GM18502 (cell line): ENCODE measurements at regions not wholly inside any gene's neighbourhood (a gene's known extent, or its start where the extent isn't known, plus 50 kb on each side); places are given as distances from the start of the nearest gene placed in this dataset.

Experiments
- ATAC-seq: cut with Tn5 transposase; IDR thresholded peaks from one replicate; pipeline ENCODE4 v1.9.1; 2021; ENCODE audit warnings: mild to moderate bottlenecking; ENCODE audit not compliant: unreplicated experiment, poor library complexity

GRCh38 chr17:79362772-79363305 is 248.0 kb downstream of the RBFOX3 start:
- no peak for ATAC-seq

DNA sequence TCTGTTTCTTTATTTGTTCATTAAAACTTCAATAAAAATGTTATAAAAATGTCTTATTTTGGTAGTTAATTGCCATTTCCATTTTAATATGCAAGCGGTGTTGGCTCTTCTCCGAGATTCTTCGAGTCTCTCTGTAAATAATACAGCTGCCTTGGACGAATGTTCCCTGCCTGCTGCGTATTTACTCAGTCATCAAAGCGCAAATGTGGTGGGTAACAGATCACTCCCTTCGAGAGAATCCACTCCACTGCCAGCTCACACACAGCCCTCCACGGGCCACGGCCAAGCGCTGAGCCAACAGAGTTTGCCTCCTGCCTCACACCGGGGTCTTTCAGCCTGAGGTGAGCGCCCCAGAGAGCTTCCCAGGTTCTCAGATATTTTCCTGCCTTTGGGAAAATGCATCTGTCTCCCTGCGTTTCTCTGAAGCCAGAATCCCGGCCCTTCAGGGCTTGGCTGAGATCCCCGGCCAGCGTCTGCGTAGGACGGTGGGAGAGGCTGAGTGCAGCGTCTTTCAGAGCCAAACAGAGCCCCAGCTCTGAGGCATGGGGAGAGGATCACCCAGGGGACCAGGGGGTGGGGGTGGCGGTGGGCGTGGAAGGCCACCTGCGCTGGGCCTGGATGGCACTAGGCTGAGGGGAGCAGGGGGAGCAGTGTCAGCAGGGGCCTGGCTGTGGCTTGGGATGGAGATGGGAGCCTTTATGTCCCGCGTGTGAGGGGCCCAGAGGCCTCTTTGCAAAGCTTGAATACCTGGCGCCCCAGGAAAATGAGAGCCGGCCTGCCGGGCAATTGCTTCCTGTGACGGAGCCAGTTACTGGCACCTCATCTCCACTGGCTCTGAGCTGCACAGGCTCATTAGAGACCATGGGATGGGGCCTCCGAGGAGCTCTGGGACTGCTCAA is 248.7 kb downstream of the RBFOX3 start:
- ATAC-seq: no peak

GRCh38 chr17:79361221-79361734 is 249.6 kb downstream of the RBFOX3 start:
- ATAC-seq: no peak

DNA sequence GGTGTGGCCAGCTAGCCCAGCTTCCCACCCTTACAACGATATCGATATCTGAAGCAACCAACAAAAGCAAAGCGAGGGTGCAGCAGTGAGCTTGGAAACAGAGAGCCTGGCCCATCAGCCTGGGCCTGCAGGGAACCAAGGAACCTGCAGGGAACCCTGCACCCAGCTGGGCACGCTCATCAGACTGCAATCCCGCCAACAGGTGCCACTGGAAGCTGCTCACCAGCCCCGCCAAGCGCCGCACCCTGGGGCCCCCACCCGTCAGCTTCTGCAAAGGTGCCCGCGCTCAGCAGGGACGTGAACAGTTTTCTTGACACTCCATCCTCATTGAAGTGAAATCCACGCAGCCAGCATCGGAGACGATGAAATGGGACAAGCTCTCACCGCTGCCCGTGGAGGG is 250.7 kb downstream of the RBFOX3 start:
- ATAC-seq: no peak

DNA sequence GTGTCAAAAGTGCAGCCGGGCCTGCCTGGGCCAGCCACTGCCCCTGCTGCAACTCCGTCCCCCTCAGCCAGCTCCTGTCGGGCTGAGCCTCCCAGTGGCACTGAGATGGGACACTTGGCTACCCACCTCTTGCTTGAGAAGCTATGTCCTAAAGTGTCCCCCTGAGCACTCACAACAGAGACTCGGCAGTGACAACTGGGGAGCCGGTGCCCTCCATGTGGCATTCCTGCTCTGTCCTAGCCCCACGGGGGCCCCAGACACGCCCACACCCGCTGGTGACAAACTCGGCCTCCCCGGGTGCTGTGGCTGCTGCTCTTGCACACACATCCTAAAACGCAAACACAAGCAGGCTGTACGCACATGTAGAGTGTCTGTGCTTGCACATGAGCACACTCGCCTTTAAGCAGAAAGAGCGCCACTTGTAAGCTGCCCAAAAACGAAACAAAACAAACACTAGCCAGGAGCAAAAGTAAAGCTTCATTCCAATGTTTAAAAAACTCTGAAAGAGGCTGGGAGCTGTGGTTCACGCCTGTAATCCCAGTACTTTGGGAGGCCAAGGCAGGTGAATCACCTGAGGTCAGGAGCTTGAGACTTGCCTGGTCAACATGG is 253.9 kb downstream of the RBFOX3 start:
- ATAC-seq: no peak

DNA sequence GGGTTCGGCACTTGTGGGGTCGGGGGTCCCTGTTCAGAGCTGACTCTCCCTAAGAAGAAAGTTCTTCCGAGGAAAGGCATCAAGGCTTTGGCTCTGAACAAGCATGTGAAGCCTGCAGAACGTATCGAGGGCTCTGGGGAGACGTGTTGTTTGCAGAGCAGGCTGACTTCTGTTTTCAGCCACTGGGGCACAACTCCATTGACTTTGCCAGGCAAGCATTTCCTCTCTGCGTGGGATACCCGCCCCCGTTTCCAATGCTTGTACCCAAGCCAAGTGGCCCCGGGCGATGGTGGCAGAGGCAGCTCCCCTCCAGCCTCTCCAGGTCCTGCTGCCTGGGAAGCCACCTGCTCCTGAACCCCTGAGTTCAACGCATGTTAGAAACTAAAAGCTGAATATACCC is 255.7 kb downstream of the RBFOX3 start:
- no peak for ATAC-seq

GRCh38 chr17:79354173-79354820 is 256.6 kb downstream of the RBFOX3 start:
- no peak for ATAC-seq

GRCh38 chr17:79353548-79353947 is 257.3 kb downstream of the RBFOX3 start:
- ATAC-seq: no peak

DNA sequence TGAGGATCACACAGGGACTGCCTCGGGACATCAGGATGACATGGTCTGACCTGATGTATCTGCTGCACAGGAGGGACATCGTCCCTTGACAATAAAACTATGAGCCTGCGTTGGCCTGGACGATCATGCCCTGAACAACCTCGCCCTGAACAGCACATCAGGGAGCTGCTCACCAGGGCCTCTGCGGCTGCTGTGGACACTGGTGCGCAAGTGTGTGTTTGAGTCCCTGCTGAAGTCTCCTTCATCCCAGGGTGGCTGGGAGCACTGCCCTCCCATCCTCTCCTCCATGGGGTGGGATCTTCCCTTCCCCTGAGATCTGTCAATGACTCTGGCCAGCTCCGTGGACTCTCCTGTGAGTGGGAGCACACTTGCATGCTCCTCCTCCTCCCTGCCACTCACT is 257.8 kb downstream of the RBFOX3 start:
- ATAC-seq: no peak

GRCh38 chr17:79350533-79350932 is 260.3 kb downstream of the RBFOX3 start:
- no peak for ATAC-seq

DNA sequence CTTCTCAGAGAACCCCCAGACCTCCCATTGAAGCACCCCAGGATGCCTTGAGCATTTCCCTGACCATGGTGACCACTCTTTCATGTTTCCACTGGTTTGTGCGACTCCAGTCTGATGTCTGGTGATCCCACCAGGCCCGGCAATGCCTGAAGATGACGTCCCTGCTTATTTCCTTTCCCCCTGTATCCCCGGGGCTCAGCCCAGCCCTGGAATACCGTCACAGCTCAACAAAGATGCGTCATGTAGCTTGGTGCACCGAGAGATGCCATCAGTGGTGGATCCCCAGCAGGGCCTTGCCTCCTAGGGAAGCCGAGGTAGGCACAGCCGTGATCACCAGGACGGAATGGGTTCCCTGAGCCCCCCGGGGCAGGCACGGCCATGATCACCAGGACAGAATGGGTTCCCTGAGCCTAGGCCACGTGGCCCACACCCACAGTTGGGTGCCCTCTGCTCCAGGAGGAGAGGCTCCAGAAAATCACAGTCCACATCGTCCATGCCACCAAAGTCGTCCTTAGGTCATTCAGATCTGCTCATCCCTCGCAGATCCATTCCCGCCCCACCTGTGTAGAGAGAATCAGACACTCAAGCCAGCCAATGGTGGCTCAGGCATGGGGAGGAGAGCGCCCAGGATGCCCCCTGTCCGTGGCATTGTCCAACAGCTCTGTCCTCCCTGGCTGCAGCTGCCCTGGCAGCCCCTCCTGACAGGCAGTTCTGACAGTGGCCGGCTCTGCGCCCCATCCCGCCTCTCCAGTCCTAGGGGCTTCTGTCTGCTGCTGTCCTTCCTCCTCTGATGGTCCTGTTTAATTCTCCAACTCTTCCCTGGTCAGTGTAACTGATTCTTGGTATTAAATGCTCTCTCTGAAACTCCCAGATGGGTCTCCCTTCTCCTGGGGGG is 261.1 kb downstream of the RBFOX3 start:
- ATAC-seq: no peak

DNA sequence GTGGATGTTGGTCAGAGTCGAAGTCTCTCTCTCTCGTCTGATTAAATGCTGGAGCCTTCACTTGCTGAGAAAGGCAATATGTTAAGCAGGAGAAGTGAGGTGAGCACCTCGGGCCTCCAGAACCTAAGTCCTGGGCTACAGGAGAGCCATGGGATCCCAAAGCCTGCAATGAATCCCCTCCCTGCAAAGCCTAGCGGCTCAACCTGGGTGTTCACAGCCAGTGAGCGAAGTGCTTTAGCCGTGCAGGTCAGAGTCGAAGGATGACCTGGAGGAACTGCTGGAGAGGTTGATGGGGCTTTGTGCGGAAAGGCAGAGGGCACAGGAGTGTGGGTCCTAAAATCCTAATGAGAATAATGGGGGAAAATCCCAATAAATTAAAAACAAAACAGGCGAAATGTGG is 267.8 kb downstream of the ENGASE start:
- no peak for ATAC-seq

DNA sequence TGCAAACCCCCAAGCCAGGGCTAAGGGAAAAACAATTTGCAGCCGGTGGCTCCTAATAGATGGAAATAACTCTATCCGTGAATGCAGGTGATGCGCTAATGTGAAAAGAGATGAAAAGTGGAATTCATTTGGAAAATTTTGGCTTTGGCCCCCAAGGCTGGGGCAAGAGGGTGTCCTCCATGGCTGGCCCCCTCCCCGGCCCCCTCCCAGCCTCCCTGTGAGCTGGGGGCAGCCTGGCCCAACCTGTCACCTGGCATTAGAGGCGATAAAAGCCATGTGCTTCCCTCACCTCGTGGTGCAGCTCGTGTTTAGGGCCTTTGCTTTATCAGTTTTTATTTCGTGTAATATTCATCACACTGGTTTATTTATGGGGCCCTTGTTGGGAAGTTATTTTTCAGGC is 267.2 kb downstream of the ENGASE start:
- ATAC-seq: no peak

DNA sequence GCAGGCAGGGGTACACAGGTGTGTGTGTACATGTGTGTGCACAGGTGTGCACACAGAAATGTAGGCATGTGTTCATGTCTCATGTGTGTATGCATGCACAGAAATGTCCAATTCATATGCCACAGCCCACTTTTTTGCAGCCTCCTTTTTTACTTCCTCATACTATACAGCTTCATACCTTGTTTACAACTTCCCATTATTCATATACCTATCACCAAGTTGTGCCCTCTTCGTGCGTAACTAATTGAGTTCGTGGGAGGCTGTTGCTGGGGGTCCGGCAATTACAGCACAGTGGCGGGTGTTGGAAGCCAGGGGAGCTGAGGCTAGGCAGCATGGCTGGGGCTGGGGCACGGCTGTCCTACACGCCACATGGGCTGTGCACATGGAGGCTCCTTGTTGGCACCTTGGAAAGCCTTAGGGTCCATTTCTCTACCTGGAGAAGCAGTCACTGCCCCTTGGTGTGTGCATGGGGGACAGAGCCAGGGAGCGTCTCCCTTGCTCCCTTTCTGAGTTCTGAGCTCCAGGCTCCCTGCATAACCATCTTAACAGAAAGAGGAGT is 266.7 kb downstream of the ENGASE start:
- peak; percentile 34 for ATAC-seq

- ATAC-seq: peak; percentile 81
Observed at GRCh38 chr17:79340333-79341221, 266.0 kb downstream of the ENGASE start.

DNA sequence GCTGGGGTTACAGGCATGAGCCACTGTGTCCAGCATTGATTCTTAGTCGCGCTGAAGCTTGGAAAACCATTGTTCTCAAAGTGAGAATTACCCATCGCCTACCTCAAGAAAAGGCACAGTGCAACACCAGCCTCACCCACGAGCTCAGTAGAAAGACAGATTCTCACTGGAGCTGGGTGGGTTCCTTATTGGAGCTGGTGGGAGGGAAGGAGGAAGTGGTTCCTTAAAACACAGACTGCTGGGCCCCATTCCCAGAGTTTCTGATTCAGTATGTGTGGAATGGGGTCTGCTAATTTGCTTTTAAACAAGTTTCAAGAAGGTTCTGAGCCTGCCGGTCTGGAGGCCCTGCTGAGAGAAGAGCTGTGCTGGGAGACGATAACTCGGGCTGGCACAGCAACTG is 264.7 kb downstream of the ENGASE start:
- ATAC-seq: no peak

DNA sequence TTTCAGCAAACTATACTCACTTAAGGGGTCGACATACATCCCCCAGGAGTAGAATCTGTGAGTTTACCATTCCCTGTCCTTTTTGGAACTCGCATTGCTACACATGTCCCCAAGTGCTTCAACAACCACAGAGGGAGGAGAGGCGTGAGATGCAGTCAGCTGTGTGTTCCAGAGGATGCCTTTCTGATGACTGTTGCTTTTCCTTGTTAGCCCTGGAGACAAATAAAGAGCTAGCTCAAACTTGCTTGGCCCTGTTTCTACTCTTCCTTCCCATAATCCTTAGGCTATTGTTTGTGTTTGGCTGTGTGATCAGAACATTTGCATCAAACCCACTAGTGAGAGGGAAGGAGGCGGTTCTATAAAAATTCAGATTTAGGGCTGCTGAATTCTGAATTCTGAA is 264.0 kb downstream of the ENGASE start:
- no peak for ATAC-seq

- ATAC-seq: no peak
Observed at GRCh38 chr17:79338152-79338551, 263.5 kb downstream of the ENGASE start.

- ATAC-seq: no peak
Observed at GRCh38 chr17:79337053-79337452, 262.4 kb downstream of the ENGASE start.
